Right renal cortex interstitium (tissue), 3 donors: ENCODE measurements at regions not wholly inside any gene's neighbourhood (a gene's known extent, or its start where the extent isn't known, plus 50 kb on each side); places are given as distances from the start of the nearest gene placed in this dataset.

Experiments used
- DNase-seq, 3 donors: peaks; one replicate each; pipeline ENCODE4 v3.0.0-alpha.2; 2013; ENCODE audit warnings: low read depth in 3 of 3, low spot score in 2 of 3

GRCh38 chr3:2036076-2036475 is 62.6 kb upstream of the CNTN4 start:
- no peak for DNase-seq

GRCh38 chr3:2041931-2042330 is 56.7 kb upstream of the CNTN4 start:
- DNase-seq, result no peak
